22Rv1 (cell line): ENCODE measurements at regions not wholly inside any gene's neighbourhood (a gene's known extent, or its start where the extent isn't known, plus 50 kb on each side); places are given as distances from the start of the nearest gene placed in this dataset.

ENCODE experiments used
- CTCF ChIP-seq: fragments of 450-650 bp; IDR thresholded peaks from 2 replicates; pipeline ENCODE4 v1.5.1; 2017; ENCODE audit warnings: mild to moderate bottlenecking
- ZFX ChIP-seq: fragments of 450-650 bp; IDR thresholded peaks from 2 replicates; pipeline ENCODE4 v1.6.1; 2017; ENCODE audit warnings: antibody characterized with exemption, borderline replicate concordance

GRCh38 chr10:64454962-64455361 is 933.8 kb downstream of the REEP3 start:
- TF ChIP-seq CTCF (no peak), ZFX (no peak)
